ENCODE measurements at regions not wholly inside any gene's neighbourhood (a gene's known extent, or its start where the extent isn't known, plus 50 kb on each side); places are given as distances from the start of the nearest gene placed in this dataset.
"Not testable (repeated sequence)": the region's sequence is repeated elsewhere in the genome, so short reads cannot be mapped to it uniquely, and the experiment has no call there.

- no peak overlapping the region for H3K4me3 ChIP-seq (ENCODE audit: low read length)
- TF ChIP-seq, protein P1, sequence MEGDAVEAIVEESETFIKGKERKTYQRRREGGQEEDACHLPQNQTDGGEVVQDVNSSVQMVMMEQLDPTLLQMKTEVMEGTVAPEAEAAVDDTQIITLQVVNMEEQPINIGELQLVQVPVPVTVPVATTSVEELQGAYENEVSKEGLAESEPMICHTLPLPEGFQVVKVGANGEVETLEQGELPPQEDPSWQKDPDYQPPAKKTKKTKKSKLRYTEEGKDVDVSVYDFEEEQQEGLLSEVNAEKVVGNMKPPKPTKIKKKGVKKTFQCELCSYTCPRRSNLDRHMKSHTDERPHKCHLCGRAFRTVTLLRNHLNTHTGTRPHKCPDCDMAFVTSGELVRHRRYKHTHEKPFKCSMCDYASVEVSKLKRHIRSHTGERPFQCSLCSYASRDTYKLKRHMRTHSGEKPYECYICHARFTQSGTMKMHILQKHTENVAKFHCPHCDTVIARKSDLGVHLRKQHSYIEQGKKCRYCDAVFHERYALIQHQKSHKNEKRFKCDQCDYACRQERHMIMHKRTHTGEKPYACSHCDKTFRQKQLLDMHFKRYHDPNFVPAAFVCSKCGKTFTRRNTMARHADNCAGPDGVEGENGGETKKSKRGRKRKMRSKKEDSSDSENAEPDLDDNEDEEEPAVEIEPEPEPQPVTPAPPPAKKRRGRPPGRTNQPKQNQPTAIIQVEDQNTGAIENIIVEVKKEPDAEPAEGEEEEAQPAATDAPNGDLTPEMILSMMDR (IDR thresholded peaks at IDR 0.05; ENCODE audit: insufficient read depth, low read depth, low read length, missing control alignments): no peak
- DNase-seq (ENCODE audit: low read depth): peak; percentile 79
Measured at GRCh38 chrY:7720974-7721373, 809.4 kb upstream of the AMELY start.

DNA sequence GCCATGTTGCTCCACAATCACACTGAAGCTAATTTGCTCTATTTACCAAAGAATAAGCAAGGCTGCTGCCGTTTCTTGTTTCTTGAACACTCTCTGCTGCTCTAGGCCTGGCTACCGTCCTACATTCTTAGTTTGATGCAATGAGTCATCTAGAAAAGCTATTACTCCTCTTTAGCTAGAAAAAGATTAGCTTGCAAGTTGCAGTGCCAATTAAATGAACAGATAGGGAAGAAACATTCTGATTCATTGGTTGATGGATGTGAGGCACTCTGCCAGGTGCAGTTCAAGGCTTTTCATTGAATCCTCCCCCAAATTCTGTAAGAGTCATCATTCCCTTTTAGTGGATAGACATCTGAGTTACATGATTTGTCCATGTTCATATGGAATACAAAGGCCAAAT lies 807.7 kb upstream of the AMELY start:
- peak; percentile 76 for DNase-seq (ENCODE audit: low read depth)
- H3K4me3 ChIP-seq (ENCODE audit: low read length): no peak overlapping the region
- TF ChIP-seq, protein P1 (IDR thresholded peaks at IDR 0.05; ENCODE audit: insufficient read depth, low read depth, low read length, missing control alignments): no peak

- TF ChIP-seq, protein P1 (IDR thresholded peaks at IDR 0.05; ENCODE audit: insufficient read depth, low read depth, low read length, missing control alignments): no peak
- H3K4me3 ChIP-seq (ENCODE audit: low read length): no peak overlapping the region
- DNase-seq (ENCODE audit: low read depth): peak; percentile 56
Measured at GRCh38 chrY:7718626-7719025, 807.1 kb upstream of the AMELY start.

DNA sequence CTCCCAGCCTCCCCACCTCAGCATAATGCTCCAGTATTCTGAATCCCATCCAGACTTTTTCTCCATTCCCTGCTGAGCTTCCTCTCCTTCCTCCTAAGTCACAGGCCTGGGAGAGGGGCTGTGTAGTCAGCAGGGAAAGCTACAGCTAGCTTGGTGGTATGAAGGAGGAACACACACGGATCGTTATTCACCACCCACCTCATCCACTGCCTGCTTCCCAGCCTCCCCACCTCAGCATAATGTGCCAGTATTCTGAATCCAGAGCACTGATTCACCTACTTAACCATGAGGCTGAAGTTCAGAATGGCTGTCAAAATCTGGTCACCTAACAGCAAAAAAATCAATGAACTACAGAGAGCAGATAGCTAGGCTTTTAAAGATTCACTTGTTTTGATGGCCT lies 806.6 kb upstream of the AMELY start:
- peak; percentile 6 for DNase-seq (ENCODE audit: low read depth)
- no peak overlapping the region for H3K4me3 ChIP-seq (ENCODE audit: low read length)
- TF ChIP-seq, protein P1 (IDR thresholded peaks at IDR 0.05; ENCODE audit: insufficient read depth, low read depth, low read length, missing control alignments): no peak

DNA sequence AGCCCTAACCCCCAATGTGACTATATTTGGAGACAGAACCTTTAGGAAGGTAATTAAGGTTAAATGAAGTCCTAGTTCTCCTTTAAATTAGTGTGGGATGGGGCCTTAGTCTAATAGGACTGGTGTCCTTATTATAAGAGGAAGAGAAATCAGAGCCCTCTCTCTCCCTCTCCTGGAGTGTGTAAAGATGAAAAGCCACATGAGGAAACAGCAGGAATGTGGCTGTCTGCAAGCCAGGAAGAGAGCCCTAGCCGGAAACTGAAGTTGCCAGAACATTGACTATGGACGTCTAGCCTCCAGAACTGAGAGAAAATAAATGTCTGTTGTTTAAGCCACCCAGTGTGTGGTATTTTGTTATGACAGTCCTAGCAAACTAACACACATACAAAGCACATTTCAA lies 802.9 kb upstream of the AMELY start:
- peak; percentile 19 for DNase-seq (ENCODE audit: low read depth)
- TF ChIP-seq, protein P1 (IDR thresholded peaks at IDR 0.05; ENCODE audit: insufficient read depth, low read depth, low read length, missing control alignments): no peak

DNA sequence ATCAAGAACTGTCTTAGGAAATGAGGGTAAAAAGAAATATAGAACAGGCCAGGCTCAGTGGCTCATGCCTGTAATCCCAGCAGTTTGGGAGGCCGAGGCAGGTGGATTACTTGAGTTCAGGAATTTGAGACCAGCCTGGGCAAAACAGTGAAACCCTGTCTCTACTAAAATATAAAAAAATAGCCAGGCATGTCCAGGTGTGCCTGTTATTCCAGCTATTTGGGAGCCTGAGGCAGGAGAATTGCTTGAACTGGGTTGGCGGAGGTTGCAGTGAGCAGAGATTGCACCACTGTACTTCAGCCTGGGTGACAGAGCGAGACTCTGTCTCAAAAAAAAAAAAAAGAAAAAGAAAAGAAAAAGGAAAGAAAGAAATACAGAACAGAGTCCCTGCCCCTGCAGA lies 802.2 kb upstream of the AMELY start:
- DNase-seq (ENCODE audit: low read depth): peak; percentile 48
- H3K4me3 ChIP-seq (ENCODE audit: low read length): not testable (repeated sequence)

More for the DNA sequence above, 802.9 kb upstream of the AMELY start:
- H3K4me3 ChIP-seq (ENCODE audit: low read length): no peak overlapping the region

DNA sequence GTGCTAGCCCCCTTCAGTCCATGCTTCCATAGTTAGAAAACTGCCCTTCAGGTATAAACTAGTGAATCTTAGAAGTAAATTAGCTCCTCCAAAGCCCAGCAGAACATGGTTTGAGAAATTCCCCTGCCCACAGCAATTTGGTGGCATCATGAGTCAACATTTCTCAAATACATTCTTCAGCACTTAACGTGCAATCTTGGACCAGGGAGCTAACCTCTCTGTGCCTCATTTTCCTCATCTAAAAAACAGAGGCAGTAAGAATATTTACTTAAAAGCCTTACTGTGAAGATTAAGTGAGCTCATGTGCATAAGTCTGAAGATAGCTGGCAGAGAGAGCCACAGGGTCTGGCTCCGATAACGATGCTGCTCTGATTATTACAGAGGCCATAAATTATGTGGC lies 800.7 kb upstream of the AMELY start:
- peak; percentile 58 for DNase-seq (ENCODE audit: low read depth)
- no peak overlapping the region for H3K4me3 ChIP-seq (ENCODE audit: low read length)
- TF ChIP-seq, protein P1 (IDR thresholded peaks at IDR 0.05; ENCODE audit: insufficient read depth, low read depth, low read length, missing control alignments): no peak

Data from epithelial cell of esophagus (primary cell).